ENCODE measurements at regions not wholly inside any gene's neighbourhood (a gene's known extent, or its start where the extent isn't known, plus 50 kb on each side); places are given as distances from the start of the nearest gene placed in this dataset.

- H2BK5ac ChIP-seq (ENCODE audit: insufficient read length, low read length): no peak overlapping the region
- H2BK12ac ChIP-seq (ENCODE audit: insufficient read length, low read depth, low read length): no peak overlapping the region
- no peak overlapping the region for H2BK20ac ChIP-seq (ENCODE audit: low read depth, low read length, poor library complexity, severe bottlenecking)
- no peak overlapping the region for H3K18ac ChIP-seq (ENCODE audit: insufficient read length, low read depth, low read length)
- no peak overlapping the region for H3T11ph ChIP-seq (ENCODE audit: low read length)
- H3K23me2 ChIP-seq (ENCODE audit: insufficient read length, low read depth, low read length, poor library complexity, severe bottlenecking): no peaks in the 10 kb centered on the region
- no peak overlapping the region for H3K56ac ChIP-seq (ENCODE audit: insufficient read length, low read depth, low read length)
- H4K20me1 ChIP-seq (ENCODE audit: control insufficient read depth, insufficient read depth, insufficient read length): no peaks in the 10 kb centered on the region
- H3K9me3 ChIP-seq (ENCODE audit: control insufficient read depth, low read depth, low read length): no peaks in the 10 kb centered on the region
- H3K4ac ChIP-seq (ENCODE audit: low read depth, low read length): no peak overlapping the region
- 0 out of 3 replicates have a peak, but pooled peaks have one; percentile 22 for TF ChIP-seq CTCF (conservative IDR thresholded peaks at IDR 0.05)
- H3K4me1 Mint-ChIP-seq: peaks cover 17% of the 10 kb centered on the region in 2 experiments
- H3K4me3 Mint-ChIP-seq: no peak overlapping the region
- H3K36me3 Mint-ChIP-seq (ENCODE audit: insufficient read depth in 1 of 3, low read depth in 3 of 3): peaks cover 2 to 5% (median 2%) of the 10 kb centered on the region in 3 experiments; a peak in 5 of 7 replicates
- no peak overlapping the region for H4K8ac ChIP-seq (replicated peaks; ENCODE audit: insufficient read length, low read depth, low read length)
- no peak overlapping the region for H3K27ac ChIP-seq (ENCODE audit: insufficient read length, low read depth, low read length)
- no peak overlapping the region for H2BK120ac ChIP-seq (ENCODE audit: low read depth, low read length, poor library complexity, severe bottlenecking)
- H2AK5ac ChIP-seq (ENCODE audit: insufficient read length, low read length): no peak overlapping the region
- H3K4me1 ChIP-seq (ENCODE audit: insufficient read depth, low read length): no peaks in the 10 kb centered on the region; the same call in 1 of the 2 replicates
- H3K79me2 ChIP-seq (ENCODE audit: insufficient read depth, low read length): no peaks in the 10 kb centered on the region
- H3K4me2 ChIP-seq (ENCODE audit: insufficient read depth, insufficient read length, low read length): no peak overlapping the region
- no peak overlapping the region for H2BK15ac ChIP-seq (ENCODE audit: low read depth, low read length)
- no CpG with 5 or more reads among the region's 10 CpGs for WGBS (ENCODE audit: extremely low coverage, insufficient read length, low lambda C conversion rate)
- H3K27me3 Mint-ChIP-seq (ENCODE audit: low read depth): no peaks in the 10 kb centered on the region; the same call in none of the 2 replicates
- no peak overlapping the region for H3K14ac ChIP-seq (ENCODE audit: insufficient read depth, low read length)
- no peak overlapping the region for H3K23ac ChIP-seq (ENCODE audit: insufficient read length, low read depth, low read length)
- H2AFZ ChIP-seq (ENCODE audit: low read length): no peak overlapping the region
- no peak overlapping the region for H4K5ac ChIP-seq (ENCODE audit: insufficient read length, low read depth, low read length)
- peaks cover 7 to 15% of the 10 kb centered on the region in 2 experiments for H3K9me3 Mint-ChIP-seq
- H3K27ac Mint-ChIP-seq: no peak overlapping the region
- H3K79me1 ChIP-seq (ENCODE audit: insufficient read depth, low read depth, low read length, poor library complexity, severe bottlenecking): no peaks in the 10 kb centered on the region
- H4K91ac ChIP-seq (ENCODE audit: insufficient read length, low read depth, low read length): no peak overlapping the region
- H3K9ac ChIP-seq (ENCODE audit: extremely low read depth, insufficient read length, low read length): no peak overlapping the region
- no peaks in the 10 kb centered on the region for H3K27me3 ChIP-seq (ENCODE audit: insufficient read depth, low read length)
- no peak for DNase-seq
These were observed 50.9 kb upstream of the HEPHL1 start for GRCh38 chr11:93969925-93970922.

Data from H9 (cell line).